CD14-positive monocyte (primary cell): ENCODE measurements at regions not wholly inside any gene's neighbourhood (a gene's known extent, or its start where the extent isn't known, plus 50 kb on each side); places are given as distances from the start of the nearest gene placed in this dataset.

Experiments used
- DNase-seq, 3 donors: peaks; one replicate each; pipeline ENCODE4 v3.0.0-alpha.2; 2011 to 2022
- H2AFZ ChIP-seq: 2 replicates; pipeline ENCODE4 v1.6.0; 2012; ENCODE audit warnings: mild to moderate bottlenecking, low read depth, low read length, inconsistent platforms; ENCODE audit not compliant: insufficient read depth, poor library complexity, severe bottlenecking
- H3K27ac ChIP-seq, 2 donors: 1 replicate in 1 of 2; 2 replicates in 1 of 2; pipeline ENCODE4 v1.5.1; 2012 to 2013; ENCODE audit warnings: low read length in 2 of 2, control low read depth in 1 of 2, inconsistent platforms in 1 of 2, low read depth in 1 of 2, mild to moderate bottlenecking in 1 of 2
- H3K27me3 ChIP-seq, 2 donors: one replicate each; pipeline versions ENCODE4 v1.6.0 to v1.6.1; 2011 to 2013; ENCODE audit warnings: low read length in 2 of 2; ENCODE audit not compliant: control insufficient read depth in 2 of 2, insufficient read depth in 2 of 2
- H3K36me3 ChIP-seq, 2 donors: replicated peaks in 1 of 2; 1 replicate in 1 of 2; 2 replicates in 1 of 2; pipeline versions ENCODE4 v1.5.1 to v1.6.1; 2012 to 2013; ENCODE audit warnings: low read length in 2 of 2, control low read depth in 1 of 2, inconsistent platforms in 1 of 2, mild to moderate bottlenecking in 1 of 2; ENCODE audit not compliant: insufficient read depth in 2 of 2, control insufficient read depth in 1 of 2
- H3K4me1 ChIP-seq, 2 donors: 1 replicate in 1 of 2; 2 replicates in 1 of 2; pipeline versions ENCODE4 v1.5.1 to v1.6.1; 2012 to 2013; ENCODE audit warnings: low read length in 2 of 2, control low read depth in 1 of 2, inconsistent platforms in 1 of 2, mild to moderate bottlenecking in 1 of 2, moderate library complexity in 1 of 2; ENCODE audit not compliant: insufficient read depth in 2 of 2, control insufficient read depth in 1 of 2
- H3K4me2 ChIP-seq: replicated peaks from 2 replicates; pipeline ENCODE3; 2012; ENCODE audit warnings: low read length, moderate library complexity, mild to moderate bottlenecking; ENCODE audit not compliant: poor library complexity, severe bottlenecking; ENCODE audit errors: extremely low read depth
- H3K4me3 ChIP-seq, 3 experiments: fragments of 200-600 bp in 1 of 3; sonication (generic) in 1 of 3; replicated peaks in 1 of 3; 1 replicate in 2 of 3; 2 replicates in 1 of 3; pipeline ENCODE4 v1.5.1; 2011 to 2013; ENCODE audit warnings: low read length in 3 of 3, mild to moderate bottlenecking in 3 of 3, control low read depth in 2 of 3, low read depth in 2 of 3, inconsistent platforms in 1 of 3, moderate library complexity in 1 of 3
- H3K79me2 ChIP-seq: 2 replicates; pipeline ENCODE4 v1.6.0; 2012; ENCODE audit warnings: mild to moderate bottlenecking, control low read depth, inconsistent platforms, low read length, moderate library complexity; ENCODE audit not compliant: insufficient read depth
- H3K9ac ChIP-seq: 2 replicates; pipeline ENCODE4 v1.6.0; 2017; ENCODE audit warnings: low read length, mild to moderate bottlenecking; ENCODE audit not compliant: insufficient read depth, poor library complexity, severe bottlenecking
- H3K9me3 ChIP-seq, 2 donors: replicated peaks in 1 of 2; 1 replicate in 1 of 2; 2 replicates in 1 of 2; pipeline versions ENCODE4 v1.5.1 to v1.6.1; 2012 to 2013; ENCODE audit warnings: low read length in 2 of 2, control low read depth in 1 of 2; ENCODE audit not compliant: control insufficient read depth in 1 of 2, insufficient read depth in 1 of 2
- H4K20me1 ChIP-seq: 2 replicates; pipeline ENCODE4 v1.6.0; 2012; ENCODE audit warnings: mild to moderate bottlenecking, low read length, control low read depth, moderate library complexity; ENCODE audit not compliant: insufficient read depth
- H3K27ac Mint-ChIP-seq, 7 donors: one replicate each; pipeline ENCODE4 v1.8.0; 2020; ENCODE audit warnings: mild to moderate bottlenecking in 7 of 7, mixed read lengths in 7 of 7, moderate library complexity in 6 of 7, inconsistent platforms in 2 of 7
- H3K27me3 Mint-ChIP-seq, 3 donors: one replicate each; pipeline ENCODE4 v1.8.0; 2021 to 2022; ENCODE audit warnings: low read depth in 3 of 3, mild to moderate bottlenecking in 3 of 3, mixed read lengths in 3 of 3, moderate library complexity in 3 of 3, inconsistent platforms in 1 of 3
- H3K36me3 Mint-ChIP-seq, 2 donors: one replicate each; pipeline ENCODE4 v1.8.0; 2020; ENCODE audit warnings: mixed read lengths in 2 of 2, inconsistent platforms in 1 of 2, mild to moderate bottlenecking in 1 of 2
- H3K4me1 Mint-ChIP-seq: one replicate; pipeline ENCODE4 v1.8.0; 2020; ENCODE audit warnings: mild to moderate bottlenecking, mixed read lengths
- H3K4me3 Mint-ChIP-seq, 2 donors: one replicate each; pipeline ENCODE4 v1.8.0; 2020; ENCODE audit warnings: mild to moderate bottlenecking in 2 of 2, mixed read lengths in 2 of 2, moderate library complexity in 1 of 2
- H3K9me3 Mint-ChIP-seq, 7 donors: one replicate each; pipeline ENCODE4 v1.8.0; 2020 to 2022; ENCODE audit warnings: mixed read lengths in 7 of 7, mild to moderate bottlenecking in 6 of 7, moderate library complexity in 6 of 7, inconsistent platforms in 2 of 7
- CTCF ChIP-seq: fragments of 200-600 bp; IDR thresholded peaks from one replicate; pipeline ENCODE4 v1.8.0; 2022; ENCODE audit warnings: antibody characterized with exemption, mild to moderate bottlenecking
- WGBS: methylation state at CpG from one replicate; pipeline ENCODE4 v1.1.5; 2013; ENCODE audit warnings: missing lambda C conversion rate; ENCODE audit not compliant: insufficient coverage; 5-methylcytosine and 5-hydroxymethylcytosine counted together
- intact Hi-C, 2 donors: fragments of 100-400 bp; cut with micrococcal nuclease; formaldehyde crosslinking; loops; one replicate each; pipeline versions ENCODE4 v1.15.0 to v1.15.1; 2023

DNA sequence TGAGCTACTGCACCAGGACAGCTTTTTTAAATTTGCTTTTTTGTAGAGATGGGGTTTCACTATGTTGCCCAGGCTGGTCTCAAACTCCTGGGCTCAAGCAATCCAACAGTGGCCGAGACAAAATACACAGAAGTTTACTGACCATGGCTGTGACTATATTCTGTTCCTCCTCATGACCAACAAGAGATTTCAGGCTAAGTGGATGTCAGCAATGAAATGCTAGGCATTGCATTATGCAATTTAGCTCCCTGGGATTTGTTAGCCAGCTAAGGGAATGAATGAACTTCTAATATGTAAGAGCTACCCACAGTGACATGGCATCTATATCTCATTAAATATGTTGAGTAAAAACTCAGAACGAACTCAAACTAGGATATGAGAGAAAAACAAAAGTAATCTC is 81.9 kb upstream of the MBOAT2 start:
- Histone ChIP-seq H3K9me3 (peaks cover 0 to 7% of the 10 kb centered on the region in 2 donors), H2AFZ (no peak overlapping the region), H3K36me3 (no peaks in the 10 kb centered on the region), H3K27ac (no peak overlapping the region), H3K4me2 (no peak overlapping the region), H3K27me3 (no peaks in the 10 kb centered on the region), H4K20me1 (no peaks in the 10 kb centered on the region), H3K4me1 (no peaks in the 10 kb centered on the region), H3K79me2 (no peaks in the 10 kb centered on the region), H3K9ac (no peak overlapping the region), H3K4me3 (no peak overlapping the region)
- no peak for DNase-seq
- peaks cover 0 to 3% (median 2%) of the 10 kb centered on the region in 3 donors for H3K27me3 Mint-ChIP-seq
- WGBS: 80% methylated on average over 1 of the region's 2 CpGs
- H3K4me3 Mint-ChIP-seq: no peak overlapping the region
- no peak overlapping the region for H3K27ac Mint-ChIP-seq
- no peaks in the 10 kb centered on the region for H3K4me1 Mint-ChIP-seq
- TF ChIP-seq CTCF: no peak
- peaks cover 3 to 18% (median 7%) of the 10 kb centered on the region in 7 donors for H3K9me3 Mint-ChIP-seq
- H3K36me3 Mint-ChIP-seq: no peaks in the 10 kb centered on the region
- intact Hi-C loops: no loop called here

GRCh38 chr2:9083287-9083686 is 79.8 kb upstream of the MBOAT2 start:
- no peak overlapping the region for H3K4me3 ChIP-seq
- no peak overlapping the region for H3K9ac ChIP-seq
- TF ChIP-seq CTCF: no peak
- no peaks in the 10 kb centered on the region for H4K20me1 ChIP-seq
- no peaks in the 10 kb centered on the region for H3K27me3 ChIP-seq
- Mint-ChIP-seq H3K27ac (no peak overlapping the region), H3K4me3 (no peak overlapping the region), H3K4me1 (no peaks in the 10 kb centered on the region), H3K9me3 (peaks cover 7 to 20% (median 11%) of the 10 kb centered on the region in 7 donors), H3K27me3 (peaks cover 0 to 6% (median 4%) of the 10 kb centered on the region in 3 donors), H3K36me3 (no peaks in the 10 kb centered on the region)
- DNase-seq: no peak
- H2AFZ ChIP-seq: no peak overlapping the region
- intact Hi-C loops: no loop called here
- no peaks in the 10 kb centered on the region for H3K4me1 ChIP-seq
- H3K36me3 ChIP-seq: no peaks in the 10 kb centered on the region
- no peak overlapping the region for H3K4me2 ChIP-seq
- no peaks in the 10 kb centered on the region for H3K79me2 ChIP-seq
- H3K27ac ChIP-seq: no peak overlapping the region
- 100% methylated on average over 1 of the region's 3 CpGs for WGBS
- H3K9me3 ChIP-seq: peaks cover 0 to 7% of the 10 kb centered on the region in 2 donors
